ENCODE measurements at regions not wholly inside any gene's neighbourhood (a gene's known extent, or its start where the extent isn't known, plus 50 kb on each side); places are given as distances from the start of the nearest gene placed in this dataset.
"Not testable (repeated sequence)": the region's sequence is repeated elsewhere in the genome, so short reads cannot be mapped to it uniquely, and the experiment has no call there.

GRCh38 chrX:125654501-125654900, 334.8 kb downstream of the TEX13C start:
- no peak for DNase-seq (ENCODE audit: low read depth in 4 of 4, low spot score in 2 of 4)

- DNase-seq (ENCODE audit: low read depth in 4 of 4, low spot score in 2 of 4) = no peak
Observed at GRCh38 chrX:125673758-125674157, 354.1 kb downstream of the TEX13C start.

DNA sequence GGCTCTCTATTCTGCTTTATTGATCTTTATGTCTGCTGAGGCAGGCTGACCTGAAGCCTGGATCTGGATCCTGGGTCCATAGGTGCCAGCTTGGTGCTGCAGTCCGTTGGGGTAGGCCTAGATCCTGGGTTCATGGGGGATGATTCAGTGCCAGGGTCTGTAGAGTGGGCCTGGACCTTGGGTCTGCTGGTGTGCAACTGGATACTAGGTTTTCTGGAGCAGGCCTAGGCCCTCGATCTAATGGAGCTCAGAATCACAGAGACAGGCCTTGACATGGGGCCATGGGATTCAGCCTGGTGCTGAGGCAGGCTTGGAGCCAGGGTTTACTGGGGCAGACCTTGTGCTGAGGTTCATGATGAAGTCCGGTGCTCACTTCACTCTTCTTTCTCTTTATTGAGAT, 358.6 kb downstream of the TEX13C start:
- no peak for DNase-seq (ENCODE audit: low read depth in 4 of 4, low spot score in 2 of 4)

DNA sequence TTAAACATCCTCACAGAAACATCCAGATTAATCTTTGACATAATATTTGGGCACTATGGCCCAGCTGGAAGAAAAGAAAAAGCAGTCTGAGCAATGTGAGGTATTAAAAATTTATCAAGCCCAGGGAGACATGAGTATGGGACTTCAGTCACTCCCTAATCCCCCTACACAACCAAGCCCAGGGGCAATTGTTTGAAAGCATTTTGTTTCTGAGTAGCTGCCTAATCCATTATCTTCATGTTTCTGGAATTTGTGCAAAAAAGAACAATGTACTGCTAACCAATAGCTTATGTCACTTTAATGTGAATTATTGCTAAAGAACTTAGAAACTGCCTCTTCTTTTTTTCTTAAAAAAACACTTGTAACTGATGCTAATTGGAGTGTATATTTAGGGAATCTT, 360.7 kb downstream of the TEX13C start:
- no peak for DNase-seq (ENCODE audit: low read depth in 4 of 4, low spot score in 2 of 4)

GRCh38 chrX:125681058-125681457, 361.4 kb downstream of the TEX13C start:
- DNase-seq (ENCODE audit: low read depth in 4 of 4, low spot score in 2 of 4) = no peak

GRCh38 chrX:125681507-125681906, 361.8 kb downstream of the TEX13C start:
- no peak for DNase-seq (ENCODE audit: low read depth in 4 of 4, low spot score in 2 of 4)

GRCh38 chrX:125690522-125690921, 370.9 kb downstream of the TEX13C start:
- DNase-seq (ENCODE audit: low read depth in 4 of 4, low spot score in 2 of 4) = not testable (repeated sequence)

- no peak for DNase-seq (ENCODE audit: low read depth in 4 of 4, low spot score in 2 of 4)
Observed at GRCh38 chrX:125694171-125694570, 374.5 kb downstream of the TEX13C start.

GRCh38 chrX:125709074-125709473, 389.4 kb downstream of the TEX13C start:
- no peak for DNase-seq (ENCODE audit: low read depth in 4 of 4, low spot score in 2 of 4)

DNA sequence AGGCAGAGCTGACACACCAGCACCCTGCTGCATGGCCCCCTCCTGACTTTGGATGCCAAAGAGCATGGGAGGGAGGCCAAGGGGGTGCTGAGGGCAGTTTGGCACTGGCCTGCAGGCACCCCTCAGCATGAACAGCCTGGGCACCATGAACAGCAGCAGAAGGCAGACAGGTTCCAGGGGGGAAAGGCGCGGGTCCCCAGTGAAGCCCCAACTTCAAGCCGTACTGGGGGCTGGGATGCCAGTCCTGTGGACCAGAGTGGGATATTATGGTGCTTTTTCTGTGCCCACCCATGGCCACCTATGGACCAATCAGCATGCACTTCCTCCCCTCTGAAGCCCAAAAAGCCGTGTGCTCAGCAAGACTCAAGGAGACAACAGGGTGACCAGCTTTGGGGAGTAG, 389.9 kb downstream of the TEX13C start:
- no peak for DNase-seq (ENCODE audit: low read depth in 4 of 4, low spot score in 2 of 4)

GRCh38 chrX:125710403-125711062, 390.9 kb downstream of the TEX13C start:
- DNase-seq (ENCODE audit: low read depth in 4 of 4, low spot score in 2 of 4) = no peak

- DNase-seq (ENCODE audit: low read depth in 4 of 4, low spot score in 2 of 4) = no peak
Observed at GRCh38 chrX:125711103-125711502, 391.4 kb downstream of the TEX13C start.

DNA sequence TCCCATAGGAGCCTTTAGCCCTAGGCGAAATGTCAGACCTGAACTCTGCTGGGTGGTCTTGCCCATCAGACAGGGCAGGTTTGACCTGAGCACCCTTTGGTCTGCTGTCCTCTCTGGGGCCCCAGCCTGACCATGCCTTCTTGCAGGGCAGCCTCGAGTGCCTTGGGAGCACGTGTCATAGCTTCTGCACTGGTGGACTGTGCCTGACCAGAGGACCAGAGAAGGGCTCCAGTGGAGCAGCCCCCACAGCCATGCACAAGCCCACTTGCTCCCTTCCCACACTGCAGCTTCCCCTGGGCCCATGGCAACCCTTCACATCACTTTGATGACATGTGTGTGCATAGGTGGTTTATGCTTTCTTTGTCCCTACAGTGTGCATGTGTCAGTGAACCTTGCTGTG, 394.0 kb downstream of the TEX13C start:
- no peak for DNase-seq (ENCODE audit: low read depth in 4 of 4, low spot score in 2 of 4)

DNA sequence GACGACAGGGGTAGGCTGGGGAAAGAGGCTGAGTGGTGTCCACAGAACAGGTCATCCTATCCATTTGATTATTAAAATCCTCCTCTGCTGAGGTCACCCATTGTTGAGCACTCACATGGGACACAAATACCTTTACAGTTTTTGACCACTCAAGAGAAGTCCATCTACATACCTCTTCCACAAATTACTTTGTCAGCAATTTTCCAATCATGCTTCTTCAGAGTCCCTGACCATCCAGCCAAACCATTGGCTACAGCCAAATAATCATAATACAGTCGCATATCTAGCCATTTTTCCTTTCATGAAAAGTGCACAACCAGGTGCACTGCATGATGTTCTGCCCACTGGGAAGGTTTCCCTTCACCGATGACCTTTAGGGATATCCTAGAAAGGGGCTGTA, 407.4 kb downstream of the TEX13C start:
- DNase-seq (ENCODE audit: low read depth in 4 of 4, low spot score in 2 of 4) = no peak

DNA sequence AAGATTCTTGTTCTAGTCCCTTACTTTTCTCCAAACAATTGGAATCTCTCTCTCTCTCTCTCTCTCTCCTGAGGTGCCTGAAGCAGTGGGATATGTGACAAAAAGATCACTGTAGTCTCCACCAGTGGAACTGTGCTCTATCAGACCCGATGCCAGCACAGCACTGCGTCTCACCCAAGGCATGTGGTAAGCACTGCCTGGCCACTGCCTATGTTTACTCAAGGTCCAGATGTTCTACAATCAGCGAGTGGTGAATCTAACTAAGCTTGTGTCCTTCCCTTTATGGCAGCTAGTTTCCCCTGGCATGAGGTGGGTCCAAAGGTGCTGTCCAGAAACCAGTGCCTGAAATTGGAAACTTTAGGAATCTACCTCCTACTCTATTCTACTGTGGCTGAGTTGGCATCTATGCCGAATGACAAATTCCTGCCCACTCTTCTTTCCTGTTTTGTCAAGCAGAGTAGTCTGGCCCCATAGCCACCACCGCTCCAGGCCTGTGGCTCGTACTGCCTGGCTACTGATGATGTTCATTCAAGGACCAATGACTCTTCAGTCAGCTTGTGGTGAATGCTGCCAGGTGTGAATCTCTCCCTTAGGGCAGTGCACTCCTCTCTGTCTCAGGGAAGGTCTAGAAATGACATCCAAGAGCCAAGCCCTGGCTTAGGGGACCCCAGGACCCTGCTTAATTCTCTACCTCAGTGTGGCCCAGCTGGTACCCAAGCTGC, 416.5 kb downstream of the TEX13C start:
- DNase-seq (ENCODE audit: low read depth in 4 of 4, low spot score in 2 of 4) = no peak

DNA sequence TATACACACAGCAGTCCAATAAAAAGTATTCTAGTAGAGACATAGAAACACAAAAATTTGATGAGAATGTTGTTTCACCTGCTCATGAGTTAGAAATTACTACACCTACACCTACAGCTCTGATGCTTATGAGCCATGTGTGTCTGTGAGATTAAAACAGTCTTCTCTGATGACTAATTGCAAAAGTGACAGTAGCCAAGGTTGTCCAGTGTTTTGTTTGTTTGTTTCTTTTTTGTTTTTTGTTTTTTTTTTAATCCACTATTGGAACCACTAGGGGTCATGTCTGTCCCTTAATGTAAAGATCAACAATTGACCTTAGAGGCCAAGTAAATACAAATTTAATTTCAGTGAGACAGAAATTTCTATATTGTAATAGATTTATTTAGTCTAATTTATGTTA, 423.1 kb downstream of the TEX13C start:
- no peak for DNase-seq (ENCODE audit: low read depth in 4 of 4, low spot score in 2 of 4)

DNA sequence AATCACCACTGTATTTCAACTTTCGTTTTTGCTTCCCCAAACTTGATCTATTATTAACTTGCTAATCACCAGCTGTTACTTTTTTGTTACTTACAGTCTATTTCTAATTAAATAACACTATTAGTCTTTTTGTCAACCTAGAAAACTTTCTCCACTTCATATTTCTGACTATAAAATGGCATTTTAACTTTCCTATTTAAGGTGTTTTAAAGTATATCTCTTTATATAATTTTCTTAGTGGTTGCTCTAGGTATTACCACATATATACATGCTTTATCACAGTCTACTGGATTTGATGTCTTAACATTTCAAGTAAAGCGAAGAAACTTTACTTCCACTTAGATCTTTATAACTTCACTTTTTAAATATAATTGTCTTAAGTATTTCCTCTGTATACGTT, 421.2 kb downstream of the DCAF12L2 start:
- no peak for DNase-seq (ENCODE audit: low read depth in 4 of 4, low spot score in 2 of 4)

DNA sequence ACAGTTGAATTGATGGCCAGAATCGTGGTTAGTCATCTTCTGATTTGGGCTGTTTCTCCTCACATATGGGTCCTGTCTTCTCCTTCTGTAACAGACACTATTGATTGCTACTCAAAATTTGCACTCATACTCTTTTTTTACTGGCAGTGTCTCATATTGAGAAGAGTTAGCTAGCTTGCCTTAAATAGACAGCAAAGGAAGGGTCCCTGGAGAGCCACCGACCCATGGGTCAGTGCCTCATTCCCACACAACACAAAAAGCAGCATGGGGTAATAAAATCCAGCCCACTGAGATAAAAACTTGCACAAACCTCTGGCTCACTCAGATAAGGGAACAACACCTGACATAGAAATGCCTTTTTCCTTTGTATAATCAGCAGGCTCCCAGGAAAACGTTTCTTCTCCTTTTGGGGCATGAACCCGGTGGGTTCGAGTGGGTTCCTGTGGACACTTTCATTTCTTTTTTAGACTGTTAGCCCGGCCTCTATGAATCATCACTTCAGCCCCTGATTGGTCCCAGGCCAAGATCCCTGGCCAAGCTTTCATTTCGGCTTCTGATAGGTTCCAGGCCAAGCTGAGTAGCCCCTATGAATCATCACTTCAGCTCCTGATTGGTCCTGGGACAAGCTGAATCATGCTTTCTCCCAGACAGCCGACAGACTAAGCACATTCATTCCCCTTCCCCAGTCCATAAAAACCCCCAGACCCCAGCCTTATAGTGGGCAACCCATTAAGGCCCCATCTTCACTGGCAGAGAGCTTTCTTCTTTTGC, 408.1 kb downstream of the DCAF12L2 start:
- no peak for DNase-seq (ENCODE audit: low read depth in 4 of 4, low spot score in 2 of 4)

DNA sequence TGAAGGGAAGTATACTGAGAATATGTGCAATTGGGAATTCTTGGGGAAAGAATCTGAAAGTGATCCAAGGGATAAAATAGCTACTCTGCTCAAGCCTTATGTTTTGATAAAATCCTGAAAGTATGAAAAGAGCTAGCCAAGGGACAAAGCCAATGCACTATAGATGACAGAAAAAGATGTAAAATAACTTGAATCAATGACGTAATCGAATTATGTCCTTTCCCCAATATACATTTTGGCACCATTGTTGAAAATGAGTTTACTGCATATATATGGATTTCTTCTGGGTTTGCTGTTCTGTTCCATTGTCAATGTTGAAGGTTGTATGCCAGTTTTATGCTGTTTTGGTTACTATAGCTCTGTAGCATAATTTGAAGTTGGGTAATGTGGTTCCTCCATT, 407.3 kb downstream of the DCAF12L2 start:
- DNase-seq (ENCODE audit: low read depth in 4 of 4, low spot score in 2 of 4) = no peak

DNA sequence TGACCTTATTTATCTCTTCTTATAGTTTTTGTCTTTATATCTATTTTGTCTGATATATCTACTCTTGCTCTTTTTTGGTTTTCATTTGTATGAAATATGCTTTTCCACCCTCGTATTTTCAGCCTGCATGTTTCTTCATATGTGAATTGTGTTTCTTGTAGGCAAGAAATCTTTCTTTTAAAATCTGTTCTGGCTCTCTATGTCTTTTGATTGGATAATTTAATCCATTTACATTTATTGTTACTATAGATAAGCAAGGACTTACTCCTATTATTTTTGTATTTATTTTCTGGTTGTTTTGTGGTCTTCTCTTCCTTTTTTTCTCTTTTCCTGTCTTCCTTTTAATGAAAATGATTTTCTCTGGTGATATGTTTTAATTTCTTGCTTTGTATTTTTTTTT, 403.1 kb downstream of the DCAF12L2 start:
- no peak for DNase-seq (ENCODE audit: low read depth in 4 of 4, low spot score in 2 of 4)

DNA sequence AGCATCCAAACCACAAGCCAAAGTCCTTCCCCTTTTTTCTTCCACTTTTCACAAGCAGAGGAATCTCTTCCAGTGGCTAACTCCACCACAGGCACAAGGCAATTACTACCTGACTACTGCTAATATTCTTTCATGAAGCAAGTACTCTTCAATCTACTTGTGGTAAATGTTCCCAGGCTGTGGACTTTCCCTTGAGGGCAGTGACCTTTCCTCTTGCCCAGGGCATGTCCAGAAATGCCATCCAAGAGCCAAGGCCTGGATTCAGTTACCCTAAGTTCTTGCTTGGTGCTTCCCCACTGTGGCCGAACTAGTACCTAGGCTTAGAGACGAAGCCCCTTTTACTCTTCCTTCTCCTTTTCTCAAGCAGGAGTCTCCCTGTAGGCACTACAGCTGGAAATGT, 400.7 kb downstream of the DCAF12L2 start:
- DNase-seq (ENCODE audit: low read depth in 4 of 4, low spot score in 2 of 4) = no peak

DNA sequence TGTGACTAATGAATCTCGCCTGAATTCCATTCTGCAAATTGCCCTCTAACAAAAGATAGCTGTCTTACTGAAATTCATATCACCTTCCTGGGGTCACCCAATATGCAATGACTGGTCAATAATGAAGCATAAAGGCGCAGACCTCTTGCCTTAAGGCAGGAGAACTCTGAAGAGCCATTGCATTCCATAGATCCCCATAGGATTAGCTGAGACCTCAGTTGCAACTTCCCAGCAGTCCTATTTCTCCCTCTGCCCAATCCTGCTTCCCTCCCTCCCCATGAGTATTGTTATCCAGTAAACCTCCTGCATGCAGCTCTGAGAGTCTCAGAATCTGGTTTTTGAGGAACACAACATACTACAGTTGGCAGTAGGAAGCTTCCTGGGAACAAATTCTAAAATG, 396.5 kb downstream of the DCAF12L2 start:
- no peak for DNase-seq (ENCODE audit: low read depth in 4 of 4, low spot score in 2 of 4)

Measured in left renal cortex interstitium (tissue), 4 donors.